HCT116 (cell line): ENCODE measurements at regions not wholly inside any gene's neighbourhood (a gene's known extent, or its start where the extent isn't known, plus 50 kb on each side); places are given as distances from the start of the nearest gene placed in this dataset.

Experiments
- ATAC-seq: fragments of 200-7000 bp; cut with Tn5 transposase; 2 replicates; pipeline ENCODE4 v1.9.1; 2020; ENCODE audit warnings: mild to moderate bottlenecking, moderate library complexity
- BruUV-seq: library from RNA; stranded (reverse); fragments of 400-500 nt; replicated peaks from 2 replicates; lab custom pipeline; 2021; lab: Mats Ljungman, UMichigan
- CTCF ChIA-PET: fragments of 300-600 bp; sonication (Branson Sonifier 250); formaldehyde crosslinking; loops from one replicate; lab custom pipeline; 2021; ENCODE audit warnings: antibody characterized with exemption; lab: Charles Lee
- POLR2A ChIA-PET: fragments of 300-600, 350-600 bp; sonication (Branson Sonifier 250); formaldehyde crosslinking; loops from one replicate; lab custom pipeline; 2021; ENCODE audit warnings: antibody characterized with exemption; lab: Charles Lee
- RAD21 ChIA-PET, 2 experiments: fragments of 300-600 bp; sonication (Branson Sonifier 250); formaldehyde crosslinking; loops; one replicate each; lab custom pipeline; 2023; ENCODE audit warnings: low total read pairs in 2 of 2; ENCODE audit not compliant: uncharacterized antibody in 2 of 2, unreplicated experiment in 2 of 2, low non-redundant PET in 1 of 2; lab: Charles Lee
- DNase-seq: peaks from one replicate; pipeline ENCODE4 v3.0.0-alpha.2; 2010; ENCODE audit warnings: low read depth, low spot score
- H2AFZ ChIP-seq: fragments of 200-600 bp; shearing (Covaris generic), sonication (generic); 2 replicates; pipeline ENCODE4 v1.6.1; 2017; ENCODE audit warnings: low read depth, mixed run types, mixed read lengths, antibody characterized with exemption, low read length; ENCODE audit not compliant: poor library complexity, severe bottlenecking
- H3K27ac ChIP-seq: 2 replicates; pipeline ENCODE4 v1.5.1; 2012; ENCODE audit warnings: low read depth, low read length
- H3K27me3 ChIP-seq: fragments of 200-600 bp; sonication (generic); 2 replicates; pipeline ENCODE4 v1.6.1; 2016; ENCODE audit warnings: mixed run types, low read length, mixed read lengths; ENCODE audit not compliant: insufficient read depth
- H3K36me3 ChIP-seq, 2 experiments: fragments of 200-500 bp in 1 of 2; fragments of 200-600 bp in 1 of 2; sonication (Bioruptor generic) in 1 of 2; sonication (generic) in 1 of 2; 2 replicates each; pipeline versions ENCODE4 v1.5.1 to v1.6.1; 2014 to 2016; ENCODE audit warnings: low read length in 2 of 2, inconsistent platforms in 1 of 2, mixed read lengths in 1 of 2, mixed run types in 1 of 2; ENCODE audit not compliant: insufficient read depth in 2 of 2, control insufficient read depth in 1 of 2
- H3K4me1 ChIP-seq, 2 experiments: fragments of 200-600 bp in 1 of 2; sonication (generic) in 1 of 2; 2 replicates each; pipeline versions ENCODE4 v1.5.1 to v1.6.1; 2012 to 2017; ENCODE audit warnings: low read length in 2 of 2, inconsistent platforms in 1 of 2, mild to moderate bottlenecking in 1 of 2, mixed read lengths in 1 of 2, mixed run types in 1 of 2, moderate library complexity in 1 of 2; ENCODE audit not compliant: insufficient read depth in 2 of 2, control insufficient read depth in 1 of 2
- H3K4me2 ChIP-seq: fragments of 200-600 bp; sonication (generic); 2 replicates; pipeline ENCODE4 v1.6.1; 2017; ENCODE audit warnings: mixed run types, low read length, mixed read lengths
- H3K4me3 ChIP-seq, 2 experiments: fragments of 200-600 bp in 1 of 2; sonication (generic) in 1 of 2; replicated peaks in 1 of 2; 2 replicates each; pipeline ENCODE4 v1.5.1; 2011 to 2016; ENCODE audit warnings: low read length in 2 of 2, control low read depth in 1 of 2, low read depth in 1 of 2, mild to moderate bottlenecking in 1 of 2, mixed read lengths in 1 of 2, mixed run types in 1 of 2
- H3K79me2 ChIP-seq: fragments of 200-600 bp; sonication (generic); 2 replicates; pipeline ENCODE4 v1.6.1; 2017; ENCODE audit warnings: mild to moderate bottlenecking, mixed run types, low read length, moderate library complexity, mixed read lengths; ENCODE audit not compliant: insufficient read depth
- H3K9ac ChIP-seq: fragments of 200-600 bp; sonication (generic); 2 replicates; pipeline ENCODE4 v1.6.1; 2016; ENCODE audit warnings: low read length, mixed read lengths
- H3K9me2 ChIP-seq: fragments of 200-600 bp; sonication (generic), shearing (Covaris generic); 2 replicates; pipeline ENCODE4 v1.6.1; 2017; ENCODE audit warnings: mixed run types, mild to moderate bottlenecking, moderate library complexity; ENCODE audit not compliant: insufficient read depth
- H3K9me3 ChIP-seq, 2 experiments: fragments of 200-500 bp in 1 of 2; fragments of 200-600 bp in 1 of 2; sonication (Bioruptor generic) in 1 of 2; sonication (generic) in 1 of 2; 2 replicates each; pipeline ENCODE4 v1.6.1; 2014 to 2017; ENCODE audit warnings: low read length in 2 of 2, mixed read lengths in 2 of 2, inconsistent platforms in 1 of 2, low read depth in 1 of 2, mild to moderate bottlenecking in 1 of 2, mixed run types in 1 of 2, moderate library complexity in 1 of 2; ENCODE audit not compliant: control insufficient read depth in 1 of 2, insufficient read depth in 1 of 2
- H4K20me1 ChIP-seq: fragments of 200-600 bp; sonication (generic), shearing (Covaris generic); 2 replicates; pipeline ENCODE4 v1.6.1; 2017; ENCODE audit warnings: mixed run types, mild to moderate bottlenecking, moderate library complexity; ENCODE audit not compliant: insufficient read depth
- CBX3 ChIP-seq: IDR thresholded peaks from 2 replicates; pipeline ENCODE4 v1.6.1; 2012; ENCODE audit warnings: low read depth
- CEBPB ChIP-seq: IDR thresholded peaks from 2 replicates; pipeline ENCODE4 v1.6.1; 2012; ENCODE audit warnings: low read depth
- EGR1 ChIP-seq: IDR thresholded peaks from 2 replicates; pipeline ENCODE4 v1.6.1; 2012; ENCODE audit warnings: low read depth
- ELF1 ChIP-seq: IDR thresholded peaks from 2 replicates; pipeline ENCODE4 v1.6.1; 2012; ENCODE audit warnings: low read depth, borderline replicate concordance
- EZH2 ChIP-seq: fragments of 200-600 bp; sonication (generic); IDR thresholded peaks from 2 replicates; pipeline ENCODE4 v1.6.1; 2017; ENCODE audit warnings: antibody characterized with exemption, mixed run types
- FOSL1 ChIP-seq: IDR thresholded peaks from 2 replicates; pipeline ENCODE4 v1.6.1; 2012; ENCODE audit warnings: low read depth
- JUND ChIP-seq: IDR thresholded peaks from 2 replicates; pipeline ENCODE4 v1.6.1; 2012
- POLR2A ChIP-seq: IDR thresholded peaks from 2 replicates; pipeline ENCODE4 v1.7.0; 2011; ENCODE audit warnings: borderline replicate concordance; ENCODE audit not compliant: insufficient read depth, insufficient read length; ENCODE audit errors: extremely low read depth
- POLR2AphosphoS5 ChIP-seq: IDR thresholded peaks from 2 replicates; pipeline ENCODE4 v1.6.1; 2011; ENCODE audit warnings: mild to moderate bottlenecking, low read depth, low read length, moderate library complexity
- SIN3A ChIP-seq: IDR thresholded peaks from 2 replicates; pipeline ENCODE4 v1.6.1; 2012; ENCODE audit warnings: low read depth
- SP1 ChIP-seq: IDR thresholded peaks from 2 replicates; pipeline ENCODE4 v1.6.1; 2012; ENCODE audit warnings: low read depth
- SRF ChIP-seq: IDR thresholded peaks from 2 replicates; pipeline ENCODE4 v1.6.1; 2012; ENCODE audit warnings: low read depth
- TCF7L2 ChIP-seq: IDR thresholded peaks from 2 replicates; pipeline ENCODE4 v1.7.0; 2011; ENCODE audit warnings: borderline replicate concordance, inconsistent platforms; ENCODE audit not compliant: insufficient read depth, insufficient read length; ENCODE audit errors: extremely low read depth
- YY1 ChIP-seq: IDR thresholded peaks from 2 replicates; pipeline ENCODE4 v1.6.1; 2011; ENCODE audit warnings: low read length, low read depth, moderate library complexity, mild to moderate bottlenecking; ENCODE audit not compliant: insufficient replicate concordance; ENCODE audit errors: extremely low read depth
- ZFX ChIP-seq: fragments of 450-650 bp; IDR thresholded peaks from 2 replicates; pipeline ENCODE4 v1.6.1; 2017
- intact Hi-C: fragments of 100-400 bp; cut with micrococcal nuclease; formaldehyde crosslinking; loops from 2 replicates; pipeline ENCODE4 v1.10.0; 2022
- TF ChIP-seq, protein P1 (sequence below), 3 experiments: fragments of 200-600 bp in 1 of 3; sonication (generic) in 1 of 3; IDR thresholded peaks in 2 of 3; conservative IDR thresholded peaks in 1 of 3; 2 replicates each; pipeline ENCODE4 v1.5.1; 2012 to 2017; ENCODE audit warnings: low read depth in 2 of 3, low read length in 2 of 3, antibody characterized with exemption in 1 of 3, borderline replicate concordance in 1 of 3, control low read depth in 1 of 3, mild to moderate bottlenecking in 1 of 3, mixed read lengths in 1 of 3, mixed run types in 1 of 3, moderate library complexity in 1 of 3; ENCODE audit not compliant: insufficient read depth in 1 of 3
- TF ChIP-seq, protein P2 (sequence below): IDR thresholded peaks from 2 replicates; pipeline ENCODE4 v1.6.1; 2012
- TF ChIP-seq, protein P3 (sequence below): IDR thresholded peaks from 2 replicates; pipeline ENCODE4 v1.6.1; 2011; ENCODE audit warnings: mild to moderate bottlenecking, low read length, moderate library complexity; ENCODE audit not compliant: insufficient replicate concordance; ENCODE audit errors: extremely low read depth
- TF ChIP-seq, protein P4 (sequence below): IDR thresholded peaks from 2 replicates; pipeline ENCODE4 v1.6.1; 2012

DNA sequence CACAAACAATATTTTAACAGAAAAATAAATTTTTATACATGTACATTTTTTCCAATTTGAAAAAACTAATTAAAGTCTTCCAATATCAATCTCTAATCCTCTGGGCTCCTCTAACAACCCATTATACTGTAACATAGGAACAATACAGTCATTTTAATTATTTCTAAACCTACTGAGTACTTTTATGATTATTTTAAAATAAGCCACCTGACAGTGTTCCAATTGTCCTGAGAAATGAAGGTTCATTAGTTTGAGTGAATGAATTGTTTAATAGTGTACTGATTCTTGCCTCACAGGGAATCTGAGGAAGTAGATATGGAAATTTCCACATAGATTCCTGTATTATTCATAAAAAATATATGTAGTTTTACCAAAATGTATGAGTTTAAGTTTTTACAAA, 123.1 kb upstream of the EYS start (continued):
- TF ChIP-seq, protein P1, sequence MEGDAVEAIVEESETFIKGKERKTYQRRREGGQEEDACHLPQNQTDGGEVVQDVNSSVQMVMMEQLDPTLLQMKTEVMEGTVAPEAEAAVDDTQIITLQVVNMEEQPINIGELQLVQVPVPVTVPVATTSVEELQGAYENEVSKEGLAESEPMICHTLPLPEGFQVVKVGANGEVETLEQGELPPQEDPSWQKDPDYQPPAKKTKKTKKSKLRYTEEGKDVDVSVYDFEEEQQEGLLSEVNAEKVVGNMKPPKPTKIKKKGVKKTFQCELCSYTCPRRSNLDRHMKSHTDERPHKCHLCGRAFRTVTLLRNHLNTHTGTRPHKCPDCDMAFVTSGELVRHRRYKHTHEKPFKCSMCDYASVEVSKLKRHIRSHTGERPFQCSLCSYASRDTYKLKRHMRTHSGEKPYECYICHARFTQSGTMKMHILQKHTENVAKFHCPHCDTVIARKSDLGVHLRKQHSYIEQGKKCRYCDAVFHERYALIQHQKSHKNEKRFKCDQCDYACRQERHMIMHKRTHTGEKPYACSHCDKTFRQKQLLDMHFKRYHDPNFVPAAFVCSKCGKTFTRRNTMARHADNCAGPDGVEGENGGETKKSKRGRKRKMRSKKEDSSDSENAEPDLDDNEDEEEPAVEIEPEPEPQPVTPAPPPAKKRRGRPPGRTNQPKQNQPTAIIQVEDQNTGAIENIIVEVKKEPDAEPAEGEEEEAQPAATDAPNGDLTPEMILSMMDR (IDR thresholded peaks at IDR 0.05 in 2 of 3, conservative IDR thresholded peaks at IDR 0.05 in 1 of 3; ENCODE audit: borderline replicate concordance in 1 of 3, insufficient read depth in 1 of 3, low read depth in 2 of 3, low read length in 2 of 3): no peak
- TF ChIP-seq JUND (no peak), CBX3 (no peak), SIN3A (no peak), POLR2AphosphoS5 (no peak), ELF1 (no peak), CEBPB (no peak), SRF (no peak)
- TF ChIP-seq, protein P2, sequence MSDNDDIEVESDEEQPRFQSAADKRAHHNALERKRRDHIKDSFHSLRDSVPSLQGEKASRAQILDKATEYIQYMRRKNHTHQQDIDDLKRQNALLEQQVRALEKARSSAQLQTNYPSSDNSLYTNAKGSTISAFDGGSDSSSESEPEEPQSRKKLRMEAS: no peak
- TF ChIP-seq, protein P3, sequence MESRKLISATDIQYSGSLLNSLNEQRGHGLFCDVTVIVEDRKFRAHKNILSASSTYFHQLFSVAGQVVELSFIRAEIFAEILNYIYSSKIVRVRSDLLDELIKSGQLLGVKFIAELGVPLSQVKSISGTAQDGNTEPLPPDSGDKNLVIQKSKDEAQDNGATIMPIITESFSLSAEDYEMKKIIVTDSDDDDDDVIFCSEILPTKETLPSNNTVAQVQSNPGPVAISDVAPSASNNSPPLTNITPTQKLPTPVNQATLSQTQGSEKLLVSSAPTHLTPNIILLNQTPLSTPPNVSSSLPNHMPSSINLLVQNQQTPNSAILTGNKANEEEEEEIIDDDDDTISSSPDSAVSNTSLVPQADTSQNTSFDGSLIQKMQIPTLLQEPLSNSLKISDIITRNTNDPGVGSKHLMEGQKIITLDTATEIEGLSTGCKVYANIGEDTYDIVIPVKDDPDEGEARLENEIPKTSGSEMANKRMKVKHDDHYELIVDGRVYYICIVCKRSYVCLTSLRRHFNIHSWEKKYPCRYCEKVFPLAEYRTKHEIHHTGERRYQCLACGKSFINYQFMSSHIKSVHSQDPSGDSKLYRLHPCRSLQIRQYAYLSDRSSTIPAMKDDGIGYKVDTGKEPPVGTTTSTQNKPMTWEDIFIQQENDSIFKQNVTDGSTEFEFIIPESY: no peak
- TF ChIP-seq, all 23 proteins: peak for 0

DNA sequence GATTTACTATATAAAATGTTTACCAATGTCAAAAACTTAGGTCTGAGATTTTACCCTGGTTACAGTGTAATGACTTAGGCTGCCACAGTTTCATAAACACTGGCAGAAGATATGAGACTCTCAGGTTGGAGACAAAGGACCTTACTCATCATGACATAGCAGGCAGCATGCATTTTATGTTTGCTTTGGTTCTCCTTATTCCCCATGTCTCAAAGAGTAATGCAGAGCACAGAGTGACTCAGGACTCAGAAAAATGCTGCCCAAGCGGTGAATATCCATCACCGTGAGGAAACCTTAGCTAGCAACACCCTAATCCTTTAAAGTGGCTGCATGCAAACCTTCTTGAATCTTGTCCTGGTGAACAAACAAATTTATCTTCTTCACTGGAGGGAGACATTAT, 112.1 kb upstream of the EYS start:
- Histone ChIP-seq H3K27ac (no peak overlapping the region), H3K79me2 (no peaks in the 10 kb centered on the region), H4K20me1 (no peaks in the 10 kb centered on the region), H3K4me3 (no peak overlapping the region), H3K9me3 (peaks cover 11 to 19% of the 10 kb centered on the region in 2 experiments; a peak in 3 of 4 replicates), H3K9ac (no peak overlapping the region), H3K27me3 (no peaks in the 10 kb centered on the region), H3K4me1 (no peaks in the 10 kb centered on the region), H3K36me3 (no peaks in the 10 kb centered on the region), H2AFZ (no peak overlapping the region), H3K9me2 (no peaks in the 10 kb centered on the region), H3K4me2 (no peak overlapping the region)
- no TSS peak for BruUV-seq
- no peak for ATAC-seq
- ChIA-PET RAD21 (no interaction called here), CTCF (no interaction called here), POLR2A (no interaction called here)
- no peak for DNase-seq
- TF ChIP-seq ZFX (no peak), POLR2A (no peak), SP1 (no peak), ELF1 (no peak), EZH2 (no peak), JUND (no peak), YY1 (no peak), SIN3A (no peak), EGR1 (no peak), TCF7L2 (no peak), CBX3 (no peak), FOSL1 (no peak)
- TF ChIP-seq, protein P4, sequence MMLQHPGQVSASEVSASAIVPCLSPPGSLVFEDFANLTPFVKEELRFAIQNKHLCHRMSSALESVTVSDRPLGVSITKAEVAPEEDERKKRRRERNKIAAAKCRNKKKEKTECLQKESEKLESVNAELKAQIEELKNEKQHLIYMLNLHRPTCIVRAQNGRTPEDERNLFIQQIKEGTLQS: no peak
- intact Hi-C loops: no loop called here
